HCEC 1CT (cell line): ENCODE measurements at regions not wholly inside any gene's neighbourhood (a gene's known extent, or its start where the extent isn't known, plus 50 kb on each side); places are given as distances from the start of the nearest gene placed in this dataset.

Experiments used
- DNase-seq: peaks from one replicate; pipeline ENCODE4 v3.0.0-alpha.2; 2017

DNA sequence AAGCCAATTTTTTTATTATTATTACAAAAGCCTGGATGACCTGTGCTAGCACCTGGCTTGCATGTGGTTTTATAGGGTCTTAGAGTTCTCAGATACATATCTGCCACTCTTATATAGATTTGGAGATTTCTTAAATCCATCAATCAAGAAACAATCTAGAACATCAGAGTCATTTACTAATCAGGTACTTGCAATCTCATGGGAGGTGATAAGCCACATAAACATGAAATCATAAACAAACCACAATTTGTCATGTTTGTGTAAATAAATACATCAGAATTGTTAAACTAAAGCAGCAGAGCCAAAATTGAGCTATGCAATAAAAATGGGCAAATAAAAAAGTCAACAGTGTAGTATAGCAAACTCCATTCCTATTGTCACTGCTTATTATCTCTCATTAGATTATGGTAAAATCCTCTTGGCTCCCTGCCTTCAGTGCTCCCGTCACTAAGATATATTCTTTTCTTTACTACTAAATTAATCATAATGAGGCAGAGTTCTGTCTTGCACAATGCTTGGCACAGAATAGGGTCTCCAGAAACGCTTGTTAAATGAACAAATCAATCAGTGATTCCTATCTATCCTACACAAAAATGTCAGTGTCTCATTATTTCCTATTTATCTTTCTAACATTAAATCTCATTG is 108.7 kb upstream of the TTC29 start:
- no peak for DNase-seq

DNA sequence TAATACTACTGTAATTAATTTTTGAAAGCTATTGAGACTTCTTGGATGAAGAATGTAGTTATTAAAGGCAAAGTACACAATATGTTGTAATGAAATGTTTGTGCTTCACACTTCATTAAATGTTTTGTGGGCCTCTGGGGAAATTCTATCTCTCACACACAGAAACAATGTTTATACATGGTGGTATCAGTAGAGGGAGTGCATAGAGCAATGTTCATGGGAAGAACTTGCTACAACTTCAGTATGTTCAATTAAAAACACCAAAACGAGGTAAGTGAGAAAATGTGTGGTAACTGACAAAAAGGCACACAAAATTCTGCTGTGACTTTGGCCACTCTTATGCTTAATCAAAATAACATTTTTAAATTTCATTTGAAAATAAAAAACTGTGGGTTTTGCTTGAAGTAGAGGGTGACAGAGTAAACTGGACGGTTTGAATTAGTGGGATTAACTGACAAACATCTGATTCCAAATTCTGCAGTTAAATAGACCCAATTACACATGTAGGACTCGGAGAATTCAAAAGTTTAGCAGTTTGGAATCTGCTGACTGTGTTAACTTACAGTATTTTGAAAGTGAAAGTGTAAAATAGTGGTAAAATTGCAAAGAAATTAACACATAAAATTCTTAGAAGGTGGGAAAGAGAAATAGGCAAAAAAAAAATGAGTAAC is 111.4 kb upstream of the TTC29 start:
- peak; percentile 21 for DNase-seq

- peak; percentile 5 for DNase-seq
Observed at GRCh38 chr4:147057611-147058190, 112.0 kb upstream of the TTC29 start.

- DNase-seq, result no peak
Observed at GRCh38 chr4:147059064-147059731, 113.5 kb upstream of the TTC29 start.

GRCh38 chr4:147060151-147060931 is 114.7 kb upstream of the TTC29 start:
- peak; percentile 17 for DNase-seq

DNA sequence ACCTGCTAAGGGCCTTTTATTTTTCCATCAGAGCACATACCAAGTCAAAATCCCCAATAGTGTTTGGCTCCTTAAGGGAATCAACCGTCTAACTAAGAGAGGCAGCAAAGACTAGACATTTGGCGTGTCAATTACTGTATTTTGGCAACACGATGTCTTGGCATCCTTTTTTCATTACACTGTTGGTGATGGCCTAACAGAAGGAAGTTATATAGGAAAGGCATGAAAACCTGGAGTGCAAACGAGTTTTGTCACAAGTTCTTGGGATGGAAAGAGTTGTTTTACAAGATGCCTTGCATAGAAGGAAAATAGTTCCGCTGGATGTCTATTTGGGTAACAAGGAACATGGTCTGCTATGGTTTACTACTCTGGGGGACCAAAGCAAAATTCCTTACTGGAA is 119.2 kb upstream of the TTC29 start:
- DNase-seq, result no peak

DNA sequence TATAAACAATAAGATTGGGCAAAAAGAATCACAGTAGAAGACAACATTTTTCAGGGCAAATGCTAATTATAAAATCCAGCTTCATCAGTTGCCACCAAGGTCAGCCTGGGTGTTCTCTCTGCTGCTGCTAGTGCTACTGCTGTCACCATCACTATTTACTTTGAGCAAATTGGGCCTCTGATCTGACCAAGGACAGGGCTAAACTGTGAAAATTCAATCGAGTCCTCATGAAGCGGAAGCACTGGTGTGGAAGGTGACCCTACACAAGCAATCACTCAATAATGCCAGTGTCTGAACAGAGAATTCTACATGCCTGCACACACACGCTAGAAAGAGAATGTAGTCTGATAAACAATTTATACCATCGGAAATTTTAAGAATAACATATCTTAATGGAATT is 122.9 kb upstream of the TTC29 start:
- no peak for DNase-seq

GRCh38 chr4:147071209-147071740 is 125.6 kb upstream of the TTC29 start:
- no peak for DNase-seq

DNA sequence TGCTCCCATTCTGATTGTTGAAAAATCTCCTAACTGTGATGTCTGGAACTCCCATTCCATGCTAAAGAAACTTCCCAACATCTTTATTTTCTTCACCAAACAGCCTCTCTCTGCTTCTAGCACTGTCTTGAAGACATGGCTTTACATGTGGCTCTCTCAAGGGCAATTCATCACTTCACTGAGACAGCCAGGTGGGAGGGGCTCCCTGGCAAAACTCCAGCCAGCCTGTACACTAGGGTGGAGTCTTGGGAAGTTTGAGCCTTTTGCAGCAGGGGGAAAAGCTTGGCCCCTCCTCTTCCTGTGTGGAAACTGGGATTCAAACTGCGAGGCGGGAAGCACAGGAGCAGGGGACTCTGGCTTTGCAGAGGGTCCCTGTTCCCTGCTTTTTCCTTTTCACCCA is 130.5 kb upstream of the TTC29 start:
- DNase-seq, result no peak

DNA sequence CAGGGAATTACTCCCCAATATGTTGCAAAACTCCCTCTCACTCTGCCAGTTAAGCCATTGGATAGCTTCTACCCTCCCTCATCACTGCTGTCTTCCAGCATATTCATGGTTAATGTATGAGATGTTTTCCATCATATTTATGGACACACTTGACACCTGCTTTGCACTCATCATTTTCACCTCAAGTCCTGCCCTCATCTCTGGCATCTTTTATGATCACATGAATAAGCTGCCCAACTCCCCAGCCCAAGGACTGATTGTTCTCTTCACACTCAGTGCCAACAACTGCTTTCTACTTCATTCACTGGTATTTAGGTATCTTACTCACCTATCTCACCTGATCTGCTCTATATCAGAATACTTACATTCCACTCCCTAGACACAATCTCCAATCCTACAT is 131.1 kb upstream of the TTC29 start:
- DNase-seq, result no peak

GRCh38 chr4:147078362-147078761 is 132.7 kb upstream of the TTC29 start:
- DNase-seq, result no peak

DNA sequence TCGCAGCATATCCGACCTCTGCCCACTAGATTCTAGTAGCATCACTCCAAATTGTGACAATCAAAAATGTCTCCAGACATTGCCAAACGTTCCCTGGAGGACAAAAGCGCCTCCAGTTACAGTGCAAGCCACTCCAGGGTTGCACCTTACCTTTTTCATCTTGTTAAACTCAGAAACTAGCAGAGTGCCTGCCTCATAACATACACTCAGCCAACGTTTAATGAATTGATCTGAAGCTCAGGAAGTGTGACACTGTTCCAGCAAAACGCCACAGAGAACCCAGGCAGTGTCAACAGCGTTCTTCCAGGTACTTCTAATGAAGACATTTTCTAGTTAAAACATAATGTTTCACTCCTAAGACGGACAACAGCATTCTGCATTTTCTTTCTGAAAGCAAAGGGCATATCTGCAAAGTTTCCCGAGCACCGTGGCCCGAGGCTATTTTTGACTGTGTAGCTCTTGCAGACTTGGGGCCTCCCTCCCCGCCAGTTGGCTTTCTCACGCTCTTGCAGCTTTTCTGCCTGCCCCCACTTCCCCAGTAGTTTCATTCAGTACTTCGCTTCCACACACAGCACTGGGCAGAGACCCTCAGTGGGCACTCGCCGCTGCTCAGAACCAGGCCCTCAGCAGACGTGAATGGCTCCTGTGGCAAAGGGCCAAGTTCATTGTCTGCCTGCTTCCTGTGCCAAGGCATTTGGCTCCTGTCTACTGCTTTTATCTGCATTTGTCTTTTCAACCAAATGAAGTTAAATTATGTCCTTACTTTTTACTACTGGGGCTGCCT is 133.4 kb upstream of the TTC29 start:
- DNase-seq, result no peak

DNA sequence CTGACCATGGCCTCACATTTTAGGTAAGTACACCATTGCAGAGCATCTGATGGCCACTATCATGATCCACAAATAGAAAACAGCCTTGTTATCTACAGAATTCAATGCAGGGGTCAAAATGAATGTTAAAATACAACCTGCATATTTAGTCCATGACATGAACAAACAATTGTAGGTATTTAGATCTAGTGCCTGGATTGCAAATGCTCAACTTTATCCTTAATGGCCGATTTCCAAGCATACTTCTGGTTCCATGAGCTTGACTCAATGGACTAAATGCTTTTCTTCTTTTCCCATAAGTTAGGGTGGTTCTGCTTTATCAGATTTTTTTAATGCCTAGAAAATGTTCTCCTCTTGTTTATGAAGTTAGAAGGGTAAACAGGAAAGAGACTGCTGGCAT is 139.2 kb upstream of the TTC29 start:
- DNase-seq, result no peak

GRCh38 chr4:147085781-147086180 is 140.1 kb upstream of the TTC29 start:
- DNase-seq, result no peak

DNA sequence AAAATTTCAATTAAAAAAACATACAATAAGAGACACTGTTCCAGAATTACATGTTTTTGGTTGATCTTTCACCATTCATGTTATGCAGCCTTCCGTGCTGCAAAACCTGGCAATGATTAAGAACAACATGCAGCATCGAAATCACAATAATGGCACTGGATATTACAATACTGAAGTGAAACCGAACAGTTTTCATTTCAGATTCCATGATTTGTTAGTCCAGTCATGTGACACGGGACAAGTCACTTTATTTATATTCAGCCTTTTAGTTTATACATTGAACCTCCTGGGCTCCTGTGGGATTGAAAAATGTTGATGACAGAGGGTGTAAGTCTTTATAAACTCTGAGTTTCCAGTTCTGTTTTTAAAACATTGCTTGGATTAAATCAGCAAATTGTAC is 142.5 kb upstream of the TTC29 start:
- no peak for DNase-seq

DNA sequence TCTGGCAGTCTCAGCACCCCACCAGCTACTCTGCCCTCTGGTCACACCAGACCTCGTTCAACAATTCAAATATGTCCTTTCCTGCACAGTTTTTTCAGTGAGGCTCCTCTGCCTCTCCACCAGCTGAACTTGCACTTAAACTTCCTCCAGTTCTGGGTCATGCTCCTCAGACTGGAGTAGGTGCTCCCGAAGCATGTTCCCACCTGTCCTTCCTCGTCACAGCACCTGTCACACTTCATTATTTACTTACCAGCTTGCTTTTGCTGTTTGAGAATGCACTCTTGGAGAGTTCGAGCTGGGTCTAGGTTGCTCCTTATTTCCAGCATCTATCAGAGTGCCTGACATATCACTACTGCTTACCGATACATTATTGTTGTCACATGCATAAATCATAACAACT is 144.8 kb upstream of the TTC29 start:
- no peak for DNase-seq

DNA sequence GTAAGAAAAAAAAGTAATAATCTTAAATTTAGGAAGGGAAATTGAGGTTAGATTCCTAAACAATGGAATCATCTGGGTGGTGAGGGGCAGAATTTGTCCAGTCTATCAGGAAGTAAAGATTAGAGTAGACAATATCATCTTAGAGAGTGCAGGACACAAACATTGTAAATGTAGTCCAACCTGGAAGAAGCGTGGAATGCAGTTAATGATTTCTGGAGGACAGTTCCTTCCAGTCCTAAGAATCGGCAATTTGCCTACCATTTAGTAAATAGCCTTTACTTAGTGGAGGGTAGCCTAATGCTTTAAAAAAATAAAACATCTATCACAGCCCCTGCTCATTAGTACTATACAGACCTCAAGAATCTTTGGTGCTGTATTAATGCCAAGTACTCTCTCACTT is 147.5 kb upstream of the TTC29 start:
- DNase-seq, result no peak

- no peak for DNase-seq
Observed at GRCh38 chr4:147094238-147094637, 148.6 kb upstream of the TTC29 start.

DNA sequence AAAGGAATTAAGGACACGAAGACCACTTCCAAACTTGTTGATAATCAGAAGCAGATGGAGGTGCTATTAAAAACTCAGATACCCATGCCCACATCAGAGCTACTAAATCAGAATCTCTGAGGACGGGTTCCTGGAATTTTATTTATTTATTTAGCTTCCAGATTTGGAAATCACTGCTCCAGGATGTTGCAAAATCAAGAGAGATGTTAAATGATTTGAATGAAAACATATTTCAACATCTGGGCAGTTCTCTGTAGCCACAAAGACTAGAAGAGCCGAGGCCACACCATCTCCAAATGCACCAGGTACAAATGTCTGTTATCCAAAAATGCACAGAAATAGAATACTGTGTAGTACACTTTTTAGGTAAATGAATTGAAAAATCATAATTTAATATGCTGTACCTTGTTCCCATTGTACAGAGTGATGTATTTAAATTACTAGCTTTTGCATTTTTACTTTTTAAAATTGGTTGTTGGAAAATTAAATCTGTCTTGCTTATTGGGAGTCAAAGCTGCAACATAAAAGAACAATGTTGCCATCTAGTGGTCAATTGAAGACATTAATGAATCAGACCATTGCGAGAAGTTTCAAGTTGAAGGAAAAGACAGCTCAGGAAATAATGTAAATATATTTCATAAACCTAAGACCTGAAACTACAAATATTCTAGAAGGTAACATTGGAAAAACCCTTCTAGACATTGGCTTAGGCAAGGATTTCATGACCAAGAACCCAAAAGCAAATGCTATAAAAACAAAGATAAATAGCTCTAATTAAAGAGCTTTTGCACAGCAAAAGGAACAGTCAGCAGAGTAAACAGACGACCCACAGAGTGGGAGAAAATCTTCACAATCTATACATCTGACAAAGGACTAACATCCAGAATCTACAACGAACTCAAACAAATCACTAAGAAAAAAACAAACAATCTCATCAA is 151.3 kb upstream of the TTC29 start:
- DNase-seq, result peak; percentile 51

GRCh38 chr4:147101678-147102077 is 156.0 kb upstream of the TTC29 start:
- DNase-seq, result peak; percentile 9

DNA sequence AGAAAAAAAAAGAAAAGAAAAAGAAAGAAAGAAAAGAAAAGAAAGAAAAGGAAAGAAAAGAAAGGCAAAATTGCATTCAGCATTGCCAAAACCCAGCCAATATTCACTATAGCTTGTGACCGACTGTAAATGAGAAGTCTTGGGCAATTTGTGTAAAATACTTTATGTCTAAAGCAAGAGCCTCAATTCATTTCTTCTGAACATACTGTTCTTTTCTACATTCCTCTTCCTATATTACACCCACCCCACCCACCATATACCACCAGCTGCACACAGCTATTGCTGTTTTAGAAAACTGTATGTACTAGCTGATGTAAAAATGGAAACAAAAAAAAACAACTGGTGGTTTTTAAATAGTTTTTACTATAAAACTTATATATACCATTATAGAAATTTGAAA is 156.9 kb upstream of the TTC29 start:
- DNase-seq, result no peak
